Naive B cell (primary cell): ENCODE measurements at regions not wholly inside any gene's neighbourhood (a gene's known extent, or its start where the extent isn't known, plus 50 kb on each side); places are given as distances from the start of the nearest gene placed in this dataset.
"Not testable (repeated sequence)": the region's sequence is repeated elsewhere in the genome, so short reads cannot be mapped to it uniquely, and the experiment has no call there.

Source experiments
- ATAC-seq, 2 donors: fragments of 150-1000 bp; cut with Tn5 transposase; 2 replicates each; pipeline ENCODE4 v1.10.0; 2021; ENCODE audit warnings: low read depth in 2 of 2, mild to moderate bottlenecking in 2 of 2, moderate library complexity in 2 of 2
- DNase-seq: peaks from one replicate; pipeline ENCODE4 v3.0.0; 2022
- H3K27ac Mint-ChIP-seq, 6 donors: one replicate each; pipeline ENCODE4 v1.8.0; 2020 to 2022; ENCODE audit warnings: mild to moderate bottlenecking in 6 of 6, mixed read lengths in 6 of 6, moderate library complexity in 5 of 6, inconsistent platforms in 2 of 6
- H3K27me3 Mint-ChIP-seq, 3 donors: one replicate each; pipeline ENCODE4 v1.8.0; 2021 to 2022; ENCODE audit warnings: mixed read lengths in 3 of 3, mild to moderate bottlenecking in 1 of 3
- H3K36me3 Mint-ChIP-seq, 2 donors: one replicate each; pipeline ENCODE4 v1.8.0; 2020 to 2022; ENCODE audit warnings: mixed read lengths in 2 of 2, inconsistent platforms in 1 of 2, mild to moderate bottlenecking in 1 of 2
- H3K4me1 Mint-ChIP-seq, 3 donors: one replicate each; pipeline ENCODE4 v1.8.0; 2020 to 2022; ENCODE audit warnings: mixed read lengths in 3 of 3, inconsistent platforms in 1 of 3, mild to moderate bottlenecking in 1 of 3, moderate library complexity in 1 of 3
- H3K4me3 Mint-ChIP-seq, 8 donors: one replicate each; pipeline ENCODE4 v1.8.0; 2020 to 2022; ENCODE audit warnings: mild to moderate bottlenecking in 8 of 8, mixed read lengths in 8 of 8, moderate library complexity in 8 of 8, inconsistent platforms in 2 of 8
- H3K9me3 Mint-ChIP-seq, 7 donors: one replicate each; pipeline ENCODE4 v1.8.0; 2020 to 2022; ENCODE audit warnings: mixed read lengths in 7 of 7, mild to moderate bottlenecking in 5 of 7, inconsistent platforms in 2 of 7, moderate library complexity in 1 of 7

GRCh38 chr4:174183259-174183658 lies 100.2 kb downstream of the FBXO8 start:
- H3K9me3 Mint-ChIP-seq: peaks cover 0 to 2% (median 0%) of the 10 kb centered on the region in 7 donors
- ATAC-seq: no peak
- H3K36me3 Mint-ChIP-seq: no peaks in the 10 kb centered on the region
- no peak overlapping the region for H3K4me3 Mint-ChIP-seq
- no peaks in the 10 kb centered on the region for H3K4me1 Mint-ChIP-seq
- peaks cover 24 to 31% (median 24%) of the 10 kb centered on the region in 3 donors for H3K27me3 Mint-ChIP-seq
- no peak overlapping the region for H3K27ac Mint-ChIP-seq
- no peak for DNase-seq

- no peak overlapping the region for H3K4me3 Mint-ChIP-seq
- H3K4me1 Mint-ChIP-seq: no peaks in the 10 kb centered on the region
- no peak overlapping the region for H3K27ac Mint-ChIP-seq
- no peaks in the 10 kb centered on the region for H3K36me3 Mint-ChIP-seq
- H3K27me3 Mint-ChIP-seq: peaks cover 27 to 36% (median 27%) of the 10 kb centered on the region in 3 donors
- DNase-seq (no peak), ATAC-seq (no peak)
- H3K9me3 Mint-ChIP-seq: peaks cover 0 to 3% (median 0%) of the 10 kb centered on the region in 7 donors
Observed at GRCh38 chr4:174181827-174182226, 101.6 kb downstream of the FBXO8 start.

GRCh38 chr4:174177536-174177935 lies 105.9 kb downstream of the FBXO8 start:
- Mint-ChIP-seq H3K9me3 (peaks cover 0 to 2% (median 0%) of the 10 kb centered on the region in 7 donors), H3K36me3 (no peaks in the 10 kb centered on the region), H3K4me3 (no peak overlapping the region), H3K27me3 (peaks cover 19 to 32% (median 27%) of the 10 kb centered on the region in 3 donors), H3K27ac (no peak overlapping the region), H3K4me1 (no peaks in the 10 kb centered on the region)
- ATAC-seq (no peak), DNase-seq (no peak)

GRCh38 chr4:174175836-174176235 lies 107.6 kb downstream of the FBXO8 start:
- ATAC-seq, H3K36me3 Mint-ChIP-seq, H3K27ac Mint-ChIP-seq, H3K9me3 Mint-ChIP-seq, H3K4me3 Mint-ChIP-seq, DNase-seq, H3K4me1 Mint-ChIP-seq: not testable (repeated sequence)
- H3K27me3 Mint-ChIP-seq: peaks cover 19 to 40% (median 31%) of the 10 kb centered on the region in 3 donors

GRCh38 chr4:174173360-174173759 lies 110.1 kb downstream of the FBXO8 start:
- DNase-seq (no peak), ATAC-seq (no peak)
- Mint-ChIP-seq H3K27me3 (peaks cover 19 to 44% (median 29%) of the 10 kb centered on the region in 3 donors), H3K36me3 (no peaks in the 10 kb centered on the region), H3K4me1 (no peaks in the 10 kb centered on the region), H3K27ac (no peak overlapping the region), H3K4me3 (no peak overlapping the region), H3K9me3 (peaks cover 0 to 2% (median 0%) of the 10 kb centered on the region in 7 donors)

GRCh38 chr4:174172274-174172673 lies 111.2 kb downstream of the FBXO8 start:
- Mint-ChIP-seq H3K4me1 (no peaks in the 10 kb centered on the region), H3K36me3 (no peaks in the 10 kb centered on the region), H3K9me3 (peaks cover 0 to 2% (median 0%) of the 10 kb centered on the region in 7 donors), H3K4me3 (no peak overlapping the region), H3K27ac (no peak overlapping the region), H3K27me3 (peaks cover 16 to 46% (median 26%) of the 10 kb centered on the region in 3 donors)
- DNase-seq (no peak), ATAC-seq (no peak)

- no peak for DNase-seq
- H3K27me3 Mint-ChIP-seq: peaks cover 13 to 32% (median 14%) of the 10 kb centered on the region in 3 donors
- no peak for ATAC-seq
- H3K4me3 Mint-ChIP-seq: no peak overlapping the region
- no peaks in the 10 kb centered on the region for H3K4me1 Mint-ChIP-seq
- no peaks in the 10 kb centered on the region for H3K36me3 Mint-ChIP-seq
- H3K9me3 Mint-ChIP-seq: no peaks in the 10 kb centered on the region
- no peak overlapping the region for H3K27ac Mint-ChIP-seq
Observed at GRCh38 chr4:174170906-174171305, 112.6 kb downstream of the FBXO8 start.

- peaks cover 12 to 31% (median 14%) of the 10 kb centered on the region in 3 donors for H3K27me3 Mint-ChIP-seq
- H3K4me3 Mint-ChIP-seq: no peak overlapping the region
- H3K36me3 Mint-ChIP-seq: no peaks in the 10 kb centered on the region
- H3K27ac Mint-ChIP-seq: no peak overlapping the region
- ATAC-seq (no peak), DNase-seq (no peak)
- H3K9me3 Mint-ChIP-seq: no peaks in the 10 kb centered on the region
- H3K4me1 Mint-ChIP-seq: no peaks in the 10 kb centered on the region
Observed at GRCh38 chr4:174170091-174170490, 113.4 kb downstream of the FBXO8 start.

- Mint-ChIP-seq H3K27ac (no peak overlapping the region), H3K4me3 (no peak overlapping the region), H3K4me1 (no peaks in the 10 kb centered on the region)
Observed at GRCh38 chr4:174157106-174157607, 126.3 kb downstream of the FBXO8 start.

GRCh38 chr4:174156239-174156826 lies 127.1 kb downstream of the FBXO8 start:
- no peaks in the 10 kb centered on the region for H3K9me3 Mint-ChIP-seq
- no peak overlapping the region for H3K4me3 Mint-ChIP-seq
- H3K27ac Mint-ChIP-seq: no peak overlapping the region
- peaks cover 7 to 26% (median 14%) of the 10 kb centered on the region in 3 donors for H3K27me3 Mint-ChIP-seq
- ATAC-seq (peak in 1 of 2 donors; percentile 35), DNase-seq (peak; percentile 0)
- no peaks in the 10 kb centered on the region for H3K36me3 Mint-ChIP-seq
- no peaks in the 10 kb centered on the region for H3K4me1 Mint-ChIP-seq

More at GRCh38 chr4:174157106-174157607, 126.3 kb downstream of the FBXO8 start:
- ATAC-seq (no peak), DNase-seq (no peak)
- H3K27me3 Mint-ChIP-seq: peaks cover 7 to 26% (median 18%) of the 10 kb centered on the region in 3 donors
- H3K9me3 Mint-ChIP-seq: peaks cover 0 to 2% (median 0%) of the 10 kb centered on the region in 7 donors
- H3K36me3 Mint-ChIP-seq: no peaks in the 10 kb centered on the region

GRCh38 chr4:174154215-174154854 lies 129.1 kb downstream of the FBXO8 start:
- Mint-ChIP-seq H3K27me3 (peaks cover 5 to 23% (median 18%) of the 10 kb centered on the region in 3 donors), H3K36me3 (no peaks in the 10 kb centered on the region), H3K4me1 (no peaks in the 10 kb centered on the region), H3K9me3 (no peaks in the 10 kb centered on the region), H3K4me3 (no peak overlapping the region), H3K27ac (no peak overlapping the region)
- DNase-seq (no peak), ATAC-seq (no peak)

- Mint-ChIP-seq H3K4me3 (no peak overlapping the region), H3K27me3 (peaks cover 5 to 14% (median 10%) of the 10 kb centered on the region in 3 donors), H3K36me3 (no peaks in the 10 kb centered on the region)
Observed at GRCh38 chr4:174152717-174153466, 130.6 kb downstream of the FBXO8 start.

GRCh38 chr4:174147863-174148262 lies 135.6 kb downstream of the FBXO8 start:
- H3K4me3 Mint-ChIP-seq: no peak overlapping the region
- ATAC-seq: no peak
- no peak overlapping the region for H3K27ac Mint-ChIP-seq
- peaks cover 10 to 28% (median 18%) of the 10 kb centered on the region in 3 donors for H3K27me3 Mint-ChIP-seq
- no peaks in the 10 kb centered on the region for H3K4me1 Mint-ChIP-seq
- H3K36me3 Mint-ChIP-seq: no peaks in the 10 kb centered on the region
- no peak for DNase-seq
- H3K9me3 Mint-ChIP-seq: peaks cover 0 to 5% (median 0%) of the 10 kb centered on the region in 7 donors

More at GRCh38 chr4:174152717-174153466, 130.6 kb downstream of the FBXO8 start:
- Mint-ChIP-seq H3K27ac (no peak overlapping the region), H3K4me1 (no peaks in the 10 kb centered on the region), H3K9me3 (no peaks in the 10 kb centered on the region)
- DNase-seq (no peak), ATAC-seq (no peak)
